IMR-90 (cell line): ENCODE measurements at regions not wholly inside any gene's neighbourhood (a gene's known extent, or its start where the extent isn't known, plus 50 kb on each side); places are given as distances from the start of the nearest gene placed in this dataset.

ENCODE experiments used
- ATAC-seq: fragments of 200-7000 bp; cut with Tn5 transposase; 2 replicates; pipeline ENCODE4 v1.9.1; 2020; ENCODE audit warnings: low read depth, mild to moderate bottlenecking, moderate library complexity
- BruUV-seq: library from RNA; stranded (reverse); fragments of 400-500 nt; replicated peaks from 2 replicates; lab custom pipeline; 2021; lab: Mats Ljungman, UMichigan
- CTCF ChIA-PET: fragments of 300-600 bp; formaldehyde crosslinking; extraction: SDS; loops from one replicate; lab custom pipeline; 2021; ENCODE audit warnings: antibody characterized with exemption; lab: Yijun Ruan, JAX
- POLR2A ChIA-PET: fragments of 300-600 bp; sonication (Branson Sonifier 250); formaldehyde crosslinking; loops from one replicate; lab custom pipeline; 2022; ENCODE audit warnings: antibody characterized with exemption; ENCODE audit not compliant: unreplicated experiment; lab: Charles Lee
- DNase-seq: peaks from one replicate; pipeline ENCODE4 v3.0.0; 2013
- H2AFZ ChIP-seq: replicated peaks from 2 replicates; pipeline ENCODE3; 2013; ENCODE audit warnings: low read length, mild to moderate bottlenecking; ENCODE audit not compliant: poor library complexity
- H2AK5ac ChIP-seq: 2 replicates; pipeline ENCODE4 v1.6.1; 2013; ENCODE audit warnings: low read depth, low read length, inconsistent platforms
- H2AK9ac ChIP-seq: replicated peaks from 2 replicates; pipeline ENCODE3; 2013; ENCODE audit warnings: mild to moderate bottlenecking, low read depth, low read length, moderate library complexity; ENCODE audit not compliant: poor library complexity
- H2BK120ac ChIP-seq: 2 replicates; pipeline ENCODE4 v1.6.1; 2013; ENCODE audit warnings: low read depth, low read length, inconsistent platforms
- H2BK15ac ChIP-seq: 3 replicates; pipeline ENCODE4 v1.6.1; 2013; ENCODE audit warnings: low read depth, low read length, inconsistent platforms
- H2BK20ac ChIP-seq: 2 replicates; pipeline ENCODE4 v1.6.1; 2013; ENCODE audit warnings: low read depth, mild to moderate bottlenecking, inconsistent platforms, low read length, moderate library complexity
- H2BK5ac ChIP-seq: 2 replicates; pipeline ENCODE4 v1.6.1; 2013; ENCODE audit warnings: mild to moderate bottlenecking, low read depth, low read length, inconsistent platforms; ENCODE audit not compliant: poor library complexity, severe bottlenecking
- H3K14ac ChIP-seq: replicated peaks from 2 replicates; pipeline ENCODE4 v1.6.1; 2013; ENCODE audit warnings: low read depth, low read length, inconsistent platforms
- H3K18ac ChIP-seq: 2 replicates; pipeline ENCODE4 v1.6.1; 2013; ENCODE audit warnings: low read depth, low read length, control low read depth
- H3K23ac ChIP-seq: 2 replicates; pipeline ENCODE4 v1.6.1; 2013; ENCODE audit warnings: low read depth, low read length, inconsistent platforms
- H3K27ac ChIP-seq: 2 replicates; pipeline ENCODE4 v1.5.1; 2013; ENCODE audit warnings: mild to moderate bottlenecking, control low read depth, low read length; ENCODE audit not compliant: insufficient read depth
- H3K27me3 ChIP-seq: 2 replicates; pipeline ENCODE4 v1.6.1; 2013; ENCODE audit warnings: low read length; ENCODE audit not compliant: control insufficient read depth, insufficient read depth
- H3K36me3 ChIP-seq: 2 replicates; pipeline ENCODE4 v1.6.1; 2013; ENCODE audit warnings: low read length, mixed read lengths; ENCODE audit not compliant: control insufficient read depth, insufficient read depth
- H3K4ac ChIP-seq: 2 replicates; pipeline ENCODE4 v1.6.1; 2013; ENCODE audit warnings: low read depth, low read length, inconsistent platforms
- H3K4me1 ChIP-seq: 2 replicates; pipeline ENCODE4 v1.6.1; 2013; ENCODE audit warnings: low read length, mixed read lengths; ENCODE audit not compliant: control insufficient read depth, insufficient read depth
- H3K4me2 ChIP-seq: 2 replicates; pipeline ENCODE4 v1.6.1; 2013; ENCODE audit warnings: low read depth, mild to moderate bottlenecking, control low read depth, low read length, moderate library complexity
- H3K4me3 ChIP-seq: 2 replicates; pipeline ENCODE4 v1.5.1; 2013; ENCODE audit warnings: low read depth, mild to moderate bottlenecking, control low read depth, low read length, moderate library complexity; ENCODE audit not compliant: insufficient read depth
- H3K56ac ChIP-seq: 2 replicates; pipeline ENCODE4 v1.6.1; 2013; ENCODE audit warnings: low read length, inconsistent platforms; ENCODE audit not compliant: insufficient read depth; ENCODE audit errors: extremely low read depth
- H3K79me1 ChIP-seq, 2 experiments: 2 replicates each; pipeline ENCODE4 v1.6.1; 2013; ENCODE audit warnings: low read length in 2 of 2, inconsistent platforms in 1 of 2, low read depth in 1 of 2
- H3K9ac ChIP-seq: 2 replicates; pipeline ENCODE4 v1.6.1; 2013; ENCODE audit warnings: low read depth, low read length, control low read depth
- H3K9me1 ChIP-seq: 2 replicates; pipeline ENCODE4 v1.6.1; 2013; ENCODE audit warnings: low read length, inconsistent platforms; ENCODE audit not compliant: insufficient read depth
- H3K9me3 ChIP-seq: 2 replicates; pipeline ENCODE4 v1.6.1; 2013; ENCODE audit warnings: low read length; ENCODE audit not compliant: control insufficient read depth, insufficient read depth
- H4K20me1 ChIP-seq: 2 replicates; pipeline ENCODE4 v1.6.1; 2013; ENCODE audit warnings: low read length, inconsistent platforms; ENCODE audit not compliant: insufficient read depth
- H4K5ac ChIP-seq: 2 replicates; pipeline ENCODE4 v1.6.1; 2013; ENCODE audit warnings: mild to moderate bottlenecking, low read depth, low read length, control low read depth
- H4K8ac ChIP-seq, 2 experiments: 2 replicates each; pipeline ENCODE4 v1.6.1; 2013; ENCODE audit warnings: low read depth in 2 of 2, low read length in 2 of 2, control low read depth in 1 of 2, inconsistent platforms in 1 of 2
- H4K91ac ChIP-seq: 2 replicates; pipeline ENCODE4 v1.6.1; 2013; ENCODE audit warnings: low read depth, low read length, inconsistent platforms; ENCODE audit not compliant: insufficient read depth
- BHLHE40 ChIP-seq: fragments of 150-350 bp; IDR thresholded peaks from 2 replicates; pipeline ENCODE4 v1.6.1; 2016; ENCODE audit warnings: mild to moderate bottlenecking, low read depth, low read length
- CEBPB ChIP-seq: IDR thresholded peaks from 2 replicates; pipeline ENCODE4 v1.6.1; 2012; ENCODE audit warnings: low read depth, low read length, improper control_type of control experiment
- CHD1 ChIP-seq: IDR thresholded peaks from 2 replicates; pipeline ENCODE4 v1.6.1; 2012; ENCODE audit warnings: low read depth, low read length, improper control_type of control experiment
- CTCF ChIP-seq: conservative IDR thresholded peaks from 2 replicates; pipeline ENCODE4 v1.5.1; 2012; ENCODE audit warnings: mild to moderate bottlenecking, low read depth, low read length, improper control_type of control experiment
- MAFK ChIP-seq: IDR thresholded peaks from 2 replicates; pipeline ENCODE4 v1.6.1; 2012; ENCODE audit warnings: low read depth, low read length, improper control_type of control experiment
- MAZ ChIP-seq: IDR thresholded peaks from 2 replicates; pipeline ENCODE4 v1.6.1; 2012; ENCODE audit warnings: low read depth, mild to moderate bottlenecking, low read length, improper control_type of control experiment, moderate library complexity, borderline replicate concordance
- MXI1 ChIP-seq: IDR thresholded peaks from 2 replicates; pipeline ENCODE4 v1.6.1; 2012; ENCODE audit warnings: low read depth, mild to moderate bottlenecking, low read length, moderate library complexity, borderline replicate concordance
- NFE2L2 ChIP-seq: fragments of 150-350 bp; IDR thresholded peaks from 2 replicates; pipeline ENCODE4 v1.6.1; 2016; ENCODE audit warnings: low read depth, mild to moderate bottlenecking, low read length
- POLR2A ChIP-seq: IDR thresholded peaks from 2 replicates; pipeline ENCODE4 v1.6.1; 2012; ENCODE audit warnings: mild to moderate bottlenecking, low read depth, low read length
- RAD21 ChIP-seq: IDR thresholded peaks from 2 replicates; pipeline ENCODE4 v1.6.1; 2012; ENCODE audit warnings: low read length, improper control_type of control experiment
- RCOR1 ChIP-seq: IDR thresholded peaks from 2 replicates; pipeline ENCODE4 v1.6.1; 2012; ENCODE audit warnings: mild to moderate bottlenecking, low read length, improper control_type of control experiment; ENCODE audit not compliant: insufficient replicate concordance
- RFX5 ChIP-seq: IDR thresholded peaks from 2 replicates; pipeline ENCODE4 v1.8.0; 2012; ENCODE audit warnings: low read depth, mild to moderate bottlenecking, low read length, moderate library complexity
- SMC3 ChIP-seq: fragments of 150-350 bp; IDR thresholded peaks from 2 replicates; pipeline ENCODE4 v1.6.1; 2016; ENCODE audit warnings: low read depth, mild to moderate bottlenecking, antibody characterized with exemption, low read length, moderate library complexity
- WGBS, 2 experiments: methylation state at CpG; one replicate each; pipeline versions ENCODE4 v1.1.5 to v1.1.7; 2013; ENCODE audit warnings: missing lambda C conversion rate in 2 of 2; ENCODE audit not compliant: insufficient read length in 1 of 2; ENCODE audit errors: extremely low coverage in 2 of 2; 5-methylcytosine and 5-hydroxymethylcytosine counted together
- dilution Hi-C: fragments of 300-500 bp; cut with HindIII; formaldehyde crosslinking; loops from one replicate; pipeline ENCODE4 v1.14.3; 2018; ENCODE audit warnings: low sequenced_read_pairs; ENCODE audit not compliant: unreplicated experiment
- in situ Hi-C: fragments of 300-500 bp; cut with MboI; formaldehyde crosslinking; loops from 3 replicates; pipeline ENCODE4 v1.14.3; 2019; ENCODE audit warnings: low sequenced_read_pairs, inconsistent platforms, mixed read lengths
- intact Hi-C: fragments of 100-400 bp; cut with micrococcal nuclease; formaldehyde crosslinking; loops from 2 replicates; pipeline ENCODE4 v1.10.0; 2022
- TF ChIP-seq, protein P1 (sequence below): fragments of 150-350 bp; IDR thresholded peaks from 2 replicates; pipeline ENCODE4 v1.6.1; 2017; ENCODE audit warnings: mild to moderate bottlenecking, antibody characterized with exemption, low read length, low read depth
- TF ChIP-seq, protein P2 (sequence below): fragments of 150-350 bp; IDR thresholded peaks from 2 replicates; pipeline ENCODE4 v1.6.1; 2016; ENCODE audit warnings: low read depth, mild to moderate bottlenecking, low read length, moderate library complexity, borderline replicate concordance

- in situ Hi-C loops (no loop called here), intact Hi-C loops (no loop called here), dilution Hi-C loops (no loop called here)
- Histone ChIP-seq H4K8ac (no peak overlapping the region), H3K9me1 (no peaks in the 10 kb centered on the region), H2BK20ac (no peak overlapping the region), H3K4me1 (no peaks in the 10 kb centered on the region), H4K91ac (no peak overlapping the region), H2BK5ac (no peak overlapping the region), H3K14ac (no peak overlapping the region), H4K20me1 (no peaks in the 10 kb centered on the region), H3K18ac (no peak overlapping the region), H3K4me2 (no peak overlapping the region), H2BK120ac (no peak overlapping the region), H3K23ac (no peak overlapping the region), H2BK15ac (no peak overlapping the region), H3K36me3 (no peaks in the 10 kb centered on the region), H3K79me1 (no peaks in the 10 kb centered on the region), H3K4ac (no peak overlapping the region), H3K56ac (no peak overlapping the region), H3K27me3 (peaks cover 1% of the 10 kb centered on the region; the same call in 1 of the 2 replicates), H2AFZ (no peak overlapping the region), H3K9me3 (peaks cover 4% of the 10 kb centered on the region; the same call in 1 of the 2 replicates), H3K27ac (no peak overlapping the region), H2AK5ac (no peak overlapping the region), H2AK9ac (no peak overlapping the region), H3K9ac (no peak overlapping the region), H3K4me3 (no peak overlapping the region), H4K5ac (no peak overlapping the region)
- TF ChIP-seq POLR2A = no peak
- TF ChIP-seq RAD21 = no peak
- TF ChIP-seq, protein P1, sequence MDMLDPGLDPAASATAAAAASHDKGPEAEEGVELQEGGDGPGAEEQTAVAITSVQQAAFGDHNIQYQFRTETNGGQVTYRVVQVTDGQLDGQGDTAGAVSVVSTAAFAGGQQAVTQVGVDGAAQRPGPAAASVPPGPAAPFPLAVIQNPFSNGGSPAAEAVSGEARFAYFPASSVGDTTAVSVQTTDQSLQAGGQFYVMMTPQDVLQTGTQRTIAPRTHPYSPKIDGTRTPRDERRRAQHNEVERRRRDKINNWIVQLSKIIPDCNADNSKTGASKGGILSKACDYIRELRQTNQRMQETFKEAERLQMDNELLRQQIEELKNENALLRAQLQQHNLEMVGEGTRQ = no peak
- no peak for TF ChIP-seq CHD1
- TF ChIP-seq RCOR1 = no peak
- no peak for TF ChIP-seq CTCF
- TF ChIP-seq CEBPB = no peak
- TF ChIP-seq MAZ = no peak
- no peak for TF ChIP-seq MAFK
- no peak for TF ChIP-seq SMC3
- no peak for TF ChIP-seq MXI1
- TF ChIP-seq, protein P2, sequence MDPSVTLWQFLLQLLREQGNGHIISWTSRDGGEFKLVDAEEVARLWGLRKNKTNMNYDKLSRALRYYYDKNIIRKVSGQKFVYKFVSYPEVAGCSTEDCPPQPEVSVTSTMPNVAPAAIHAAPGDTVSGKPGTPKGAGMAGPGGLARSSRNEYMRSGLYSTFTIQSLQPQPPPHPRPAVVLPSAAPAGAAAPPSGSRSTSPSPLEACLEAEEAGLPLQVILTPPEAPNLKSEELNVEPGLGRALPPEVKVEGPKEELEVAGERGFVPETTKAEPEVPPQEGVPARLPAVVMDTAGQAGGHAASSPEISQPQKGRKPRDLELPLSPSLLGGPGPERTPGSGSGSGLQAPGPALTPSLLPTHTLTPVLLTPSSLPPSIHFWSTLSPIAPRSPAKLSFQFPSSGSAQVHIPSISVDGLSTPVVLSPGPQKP = no peak
- TF ChIP-seq RFX5 = no peak
- no peak for TF ChIP-seq BHLHE40
- TF ChIP-seq NFE2L2 = no peak
- POLR2A ChIA-PET = no interaction called here
- 20% methylated on average over 1 of the region's 4 CpGs; no CpG with 5 or more reads in 1 of the 2 experiments for WGBS, 2 experiments
- CTCF ChIA-PET = no interaction called here
- no TSS peak for BruUV-seq
- DNase-seq = no peak
- no peak for ATAC-seq
Observed at GRCh38 chr3:40621252-40621651, 96.5 kb downstream of the ZNF621 start.
